HFFc6 (cell line): ENCODE measurements at regions not wholly inside any gene's neighbourhood (a gene's known extent, or its start where the extent isn't known, plus 50 kb on each side); places are given as distances from the start of the nearest gene placed in this dataset.

Experiments used
- DNase-seq: peaks from one replicate; pipeline ENCODE4 v3.0.0-alpha.2; 2018
- H3K27ac Mint-ChIP-seq: 2 replicates; pipeline ENCODE4 v1.8.0; 2020; ENCODE audit warnings: mild to moderate bottlenecking, mixed read lengths
- H3K27me3 Mint-ChIP-seq: 2 replicates; pipeline ENCODE4 v1.8.0; 2021; ENCODE audit warnings: mild to moderate bottlenecking, moderate library complexity, mixed read lengths; ENCODE audit not compliant: insufficient read depth
- H3K36me3 Mint-ChIP-seq: 2 replicates; pipeline ENCODE4 v1.8.0; 2021; ENCODE audit warnings: low read depth, mixed read lengths
- H3K4me1 Mint-ChIP-seq: 2 replicates; pipeline ENCODE4 v1.8.0; 2020; ENCODE audit warnings: low read depth, mixed read lengths
- H3K4me3 Mint-ChIP-seq: 2 replicates; pipeline ENCODE4 v1.8.0; 2020; ENCODE audit warnings: mild to moderate bottlenecking, moderate library complexity, mixed read lengths
- H3K9me3 Mint-ChIP-seq: 2 replicates; pipeline ENCODE4 v1.8.0; 2020; ENCODE audit warnings: mild to moderate bottlenecking, mixed read lengths
- TF ChIP-seq, protein P1 (sequence below): fragments of 200-600 bp; sonication (generic); IDR thresholded peaks from 2 replicates; pipeline ENCODE4 v1.5.0; 2021; ENCODE audit warnings: antibody characterized with exemption, mild to moderate bottlenecking

DNA sequence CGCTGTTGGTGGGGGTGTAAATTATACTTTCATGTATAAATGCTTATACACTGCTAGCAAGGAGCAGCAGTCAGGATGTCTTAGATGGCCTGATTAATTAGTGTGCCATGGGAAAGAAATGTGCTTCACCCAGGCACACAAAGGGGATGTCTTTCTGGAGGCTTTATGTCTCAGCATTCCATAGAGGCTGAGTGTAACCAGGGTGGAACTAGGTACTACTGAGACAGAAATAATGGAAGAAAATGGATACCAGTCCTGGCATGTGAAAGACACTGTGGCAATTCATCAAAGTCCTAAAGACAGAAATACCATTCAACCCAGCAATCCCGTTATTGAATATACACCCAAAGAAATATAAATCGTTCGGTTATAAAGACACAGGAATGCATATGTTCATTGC, 52.5 kb downstream of the PF4 start:
- Mint-ChIP-seq H3K36me3 (no peaks in the 10 kb centered on the region), H3K4me3 (no peak overlapping the region)

DNA sequence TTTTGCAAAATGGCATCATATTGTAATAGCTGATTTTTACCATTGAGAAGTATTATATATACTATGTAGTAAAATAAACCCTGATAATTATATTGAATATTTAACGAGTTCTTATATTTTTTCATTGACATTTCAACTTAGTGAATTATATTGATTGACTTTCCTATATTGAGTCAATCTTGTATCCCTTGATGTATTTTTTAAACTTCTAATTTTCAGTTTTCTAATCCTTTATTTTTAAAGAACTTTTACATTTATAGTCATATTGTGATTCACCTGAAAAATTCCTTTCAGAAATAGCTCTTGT, 54.4 kb downstream of the CXCL1 start:
- TF ChIP-seq, protein P1, sequence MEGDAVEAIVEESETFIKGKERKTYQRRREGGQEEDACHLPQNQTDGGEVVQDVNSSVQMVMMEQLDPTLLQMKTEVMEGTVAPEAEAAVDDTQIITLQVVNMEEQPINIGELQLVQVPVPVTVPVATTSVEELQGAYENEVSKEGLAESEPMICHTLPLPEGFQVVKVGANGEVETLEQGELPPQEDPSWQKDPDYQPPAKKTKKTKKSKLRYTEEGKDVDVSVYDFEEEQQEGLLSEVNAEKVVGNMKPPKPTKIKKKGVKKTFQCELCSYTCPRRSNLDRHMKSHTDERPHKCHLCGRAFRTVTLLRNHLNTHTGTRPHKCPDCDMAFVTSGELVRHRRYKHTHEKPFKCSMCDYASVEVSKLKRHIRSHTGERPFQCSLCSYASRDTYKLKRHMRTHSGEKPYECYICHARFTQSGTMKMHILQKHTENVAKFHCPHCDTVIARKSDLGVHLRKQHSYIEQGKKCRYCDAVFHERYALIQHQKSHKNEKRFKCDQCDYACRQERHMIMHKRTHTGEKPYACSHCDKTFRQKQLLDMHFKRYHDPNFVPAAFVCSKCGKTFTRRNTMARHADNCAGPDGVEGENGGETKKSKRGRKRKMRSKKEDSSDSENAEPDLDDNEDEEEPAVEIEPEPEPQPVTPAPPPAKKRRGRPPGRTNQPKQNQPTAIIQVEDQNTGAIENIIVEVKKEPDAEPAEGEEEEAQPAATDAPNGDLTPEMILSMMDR: peak; percentile 35; the same call in 1 of the 2 replicates
- Mint-ChIP-seq H3K4me1 (peaks cover 21% of the 10 kb centered on the region), H3K9me3 (peaks cover 4% of the 10 kb centered on the region; the same call in 1 of the 2 replicates), H3K27ac (no peak overlapping the region), H3K36me3 (no peaks in the 10 kb centered on the region; the same call in 1 of the 2 replicates), H3K27me3 (no peaks in the 10 kb centered on the region; the same call in none of the 2 replicates), H3K4me3 (no peak overlapping the region)
- no peak for DNase-seq

More for the DNA sequence above, 52.5 kb downstream of the PF4 start:
- H3K9me3 Mint-ChIP-seq: peaks cover 4% of the 10 kb centered on the region; the same call in 1 of the 2 replicates
- TF ChIP-seq, protein P1: no peak
- DNase-seq: no peak
- no peak overlapping the region for H3K27ac Mint-ChIP-seq
- H3K4me1 Mint-ChIP-seq: 0 out of 2 replicates have a peak, but pooled peaks cover 8% of the 10 kb centered on the region
- peaks cover 2% of the 10 kb centered on the region; the same call in 1 of the 2 replicates for H3K27me3 Mint-ChIP-seq

GRCh38 chr4:73922766-73923630, 53.8 kb downstream of the CXCL1 start:
- H3K4me1 Mint-ChIP-seq: peaks cover 27% of the 10 kb centered on the region
- DNase-seq: peak; percentile 39
- no peaks in the 10 kb centered on the region; the same call in none of the 2 replicates for H3K27me3 Mint-ChIP-seq
- TF ChIP-seq, protein P1: peak; percentile 78
- H3K9me3 Mint-ChIP-seq: peaks cover 4% of the 10 kb centered on the region; the same call in 1 of the 2 replicates
- no peak overlapping the region for H3K4me3 Mint-ChIP-seq
- H3K36me3 Mint-ChIP-seq: no peaks in the 10 kb centered on the region; the same call in 1 of the 2 replicates
- no peak overlapping the region for H3K27ac Mint-ChIP-seq

- no peaks in the 10 kb centered on the region; the same call in none of the 2 replicates for H3K27me3 Mint-ChIP-seq
- H3K27ac Mint-ChIP-seq: no peak overlapping the region
- H3K4me1 Mint-ChIP-seq: peaks cover 34% of the 10 kb centered on the region
- TF ChIP-seq, protein P1: no peak
- H3K4me3 Mint-ChIP-seq: no peak overlapping the region
- H3K36me3 Mint-ChIP-seq: no peaks in the 10 kb centered on the region; the same call in 1 of the 2 replicates
- no peak for DNase-seq
- H3K9me3 Mint-ChIP-seq: peaks cover 4% of the 10 kb centered on the region; the same call in 1 of the 2 replicates
These were observed 53.1 kb downstream of the CXCL1 start for GRCh38 chr4:73922317-73922716.
